ENCODE measurements at regions not wholly inside any gene's neighbourhood (a gene's known extent, or its start where the extent isn't known, plus 50 kb on each side); places are given as distances from the start of the nearest gene placed in this dataset.

GRCh38 chr13:112185466-112185865 lies 118.5 kb downstream of the SOX1 start:
- no peak for TF ChIP-seq CTCF (IDR thresholded peaks at IDR 0.05; ENCODE audit: low read depth, low read length)
- no peak for DNase-seq (ENCODE audit: low read depth in 1 of 2, low spot score in 1 of 2)
- Histone ChIP-seq H3K4me1 (ENCODE audit: low read depth) (no peaks in the 10 kb centered on the region), H3K4me3 (no peak overlapping the region), H3K36me3 (no peaks in the 10 kb centered on the region), H3K9me3 (ENCODE audit: low read depth) (no peaks in the 10 kb centered on the region), H3K27ac (no peak overlapping the region), H3K27me3 (peaks cover 13% of the 10 kb centered on the region)

GRCh38 chr13:112186091-112186490 lies 119.1 kb downstream of the SOX1 start:
- Histone ChIP-seq H3K27me3 (peaks cover 7% of the 10 kb centered on the region), H3K27ac (no peak overlapping the region), H3K9me3 (ENCODE audit: low read depth) (no peaks in the 10 kb centered on the region), H3K4me3 (no peak overlapping the region), H3K4me1 (ENCODE audit: low read depth) (no peaks in the 10 kb centered on the region), H3K36me3 (no peaks in the 10 kb centered on the region)
- no peak for DNase-seq (ENCODE audit: low read depth in 1 of 2, low spot score in 1 of 2)
- no peak for TF ChIP-seq CTCF (IDR thresholded peaks at IDR 0.05; ENCODE audit: low read depth, low read length)

GRCh38 chr13:112187527-112188297 lies 120.8 kb downstream of the SOX1 start:
- no peaks in the 10 kb centered on the region for H3K36me3 ChIP-seq
- H3K27me3 ChIP-seq: no peaks in the 10 kb centered on the region
- no peak for TF ChIP-seq CTCF (IDR thresholded peaks at IDR 0.05; ENCODE audit: low read depth, low read length)
- no peaks in the 10 kb centered on the region for H3K9me3 ChIP-seq (ENCODE audit: low read depth)
- no peaks in the 10 kb centered on the region for H3K4me1 ChIP-seq (ENCODE audit: low read depth)
- DNase-seq (ENCODE audit: low read depth in 1 of 2, low spot score in 1 of 2): no peak
- no peak overlapping the region for H3K27ac ChIP-seq
- no peak overlapping the region for H3K4me3 ChIP-seq

GRCh38 chr13:112188298-112188610 lies 121.3 kb downstream of the SOX1 start:
- Histone ChIP-seq H3K4me3 (no peak overlapping the region), H3K4me1 (ENCODE audit: low read depth) (no peaks in the 10 kb centered on the region), H3K9me3 (ENCODE audit: low read depth) (no peaks in the 10 kb centered on the region), H3K27me3 (no peaks in the 10 kb centered on the region), H3K27ac (no peak overlapping the region), H3K36me3 (no peaks in the 10 kb centered on the region)
- no peak for TF ChIP-seq CTCF (IDR thresholded peaks at IDR 0.05; ENCODE audit: low read depth, low read length)
- no peak for DNase-seq (ENCODE audit: low read depth in 1 of 2, low spot score in 1 of 2)

- Histone ChIP-seq H3K27me3 (peaks cover 31% of the 10 kb centered on the region), H3K4me3 (no peak overlapping the region), H3K27ac (no peak overlapping the region), H3K4me1 (ENCODE audit: low read depth) (no peaks in the 10 kb centered on the region), H3K36me3 (no peaks in the 10 kb centered on the region), H3K9me3 (ENCODE audit: low read depth) (no peaks in the 10 kb centered on the region)
- TF ChIP-seq CTCF (IDR thresholded peaks at IDR 0.05; ENCODE audit: low read depth, low read length): no peak
- no peak for DNase-seq (ENCODE audit: low read depth in 1 of 2, low spot score in 1 of 2)
Observed at GRCh38 chr13:112193463-112194166, 126.7 kb downstream of the SOX1 start.
